22Rv1 (cell line): ENCODE measurements at regions not wholly inside any gene's neighbourhood (a gene's known extent, or its start where the extent isn't known, plus 50 kb on each side); places are given as distances from the start of the nearest gene placed in this dataset.

Source experiments
- CTCF ChIP-seq: fragments of 450-650 bp; IDR thresholded peaks from 2 replicates; pipeline ENCODE4 v1.5.1; 2017; ENCODE audit warnings: mild to moderate bottlenecking
- ZFX ChIP-seq: fragments of 450-650 bp; IDR thresholded peaks from 2 replicates; pipeline ENCODE4 v1.6.1; 2017; ENCODE audit warnings: antibody characterized with exemption, borderline replicate concordance

- TF ChIP-seq CTCF = no peak
- TF ChIP-seq ZFX = no peak
Observed at GRCh38 chr2:123606631-123607030, 418.5 kb upstream of the CNTNAP5 start.
